Testis (tissue), 2 donors: ENCODE measurements at regions not wholly inside any gene's neighbourhood (a gene's known extent, or its start where the extent isn't known, plus 50 kb on each side); places are given as distances from the start of the nearest gene placed in this dataset.

ENCODE experiments used
- CTCF ChIP-seq, 3 experiments: fragments of 450-650 bp in 2 of 3; fragments of 200-600 bp in 1 of 3; sonication (generic) in 1 of 3; IDR thresholded peaks; one replicate each; pipeline ENCODE4 v1.5.1; 2016 to 2019; ENCODE audit warnings: antibody characterized with exemption in 3 of 3, mild to moderate bottlenecking in 2 of 3, moderate library complexity in 1 of 3
- POLR2A ChIP-seq: fragments of 450-650 bp; IDR thresholded peaks from one replicate; pipeline ENCODE4 v1.6.1; 2017; ENCODE audit warnings: antibody characterized with exemption, mild to moderate bottlenecking, moderate library complexity

- TF ChIP-seq CTCF (IDR thresholded peaks at IDR 0.05) (no peak), POLR2A (no peak)
These were observed 507.3 kb upstream of the ARID1B start for GRCh38 chr6:156269751-156270369.
